ENCODE measurements at regions not wholly inside any gene's neighbourhood (a gene's known extent, or its start where the extent isn't known, plus 50 kb on each side); places are given as distances from the start of the nearest gene placed in this dataset.

DNA sequence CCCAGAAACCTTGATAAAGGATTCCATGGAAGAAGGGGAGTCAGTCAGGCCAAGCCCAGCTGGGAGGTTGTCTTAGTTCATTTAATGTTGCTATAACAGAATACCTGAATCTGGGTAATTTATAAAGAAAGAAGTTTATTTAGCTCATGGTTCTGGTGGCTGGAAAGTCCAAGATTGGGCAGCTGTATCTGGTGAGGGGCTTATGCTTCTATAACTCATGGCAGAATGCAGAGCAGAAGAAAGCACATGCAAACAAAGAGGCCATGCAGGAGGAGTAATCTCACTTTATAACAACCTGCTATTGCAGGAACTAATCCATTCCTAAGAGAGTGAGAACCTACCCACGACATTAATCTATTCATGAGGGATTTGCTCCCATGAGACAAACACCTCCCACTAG lies 54.2 kb upstream of the ANKRD1 start:
- DNase-seq (ENCODE audit: low read depth): no peak

DNA sequence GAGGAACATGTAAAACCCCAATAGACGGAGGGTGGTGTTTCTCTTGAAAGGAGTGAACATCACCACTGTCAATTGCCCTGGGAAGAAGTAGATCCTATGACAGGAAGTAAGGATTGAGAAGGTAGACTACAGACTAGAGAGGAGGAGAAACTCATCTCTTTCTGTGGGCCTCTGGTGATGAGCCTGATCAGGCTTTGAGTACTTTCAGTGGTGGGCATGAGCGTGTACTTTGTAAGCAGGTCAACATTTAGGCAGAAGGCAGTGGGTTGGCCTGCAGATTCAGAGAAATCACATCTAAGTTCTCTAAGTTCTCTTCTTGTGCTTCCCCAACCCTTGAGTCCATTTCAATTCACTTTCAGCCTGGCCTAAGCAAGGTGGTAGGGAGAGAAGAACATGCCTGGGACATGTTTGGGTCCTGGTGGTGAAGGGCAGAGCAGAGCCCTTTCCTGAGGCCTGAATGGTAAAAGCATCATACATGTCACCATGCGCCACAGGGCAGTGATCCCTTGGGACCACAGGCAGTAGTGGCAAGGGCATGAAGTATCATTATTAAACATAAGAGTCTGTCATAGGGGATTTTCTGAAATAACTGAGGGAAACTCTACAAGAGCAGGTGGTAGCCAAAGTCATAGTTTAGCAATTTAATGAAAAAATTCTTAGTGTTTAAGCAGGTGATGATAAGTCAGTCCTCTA lies 56.4 kb upstream of the ANKRD1 start:
- DNase-seq (ENCODE audit: low read depth): no peak

DNA sequence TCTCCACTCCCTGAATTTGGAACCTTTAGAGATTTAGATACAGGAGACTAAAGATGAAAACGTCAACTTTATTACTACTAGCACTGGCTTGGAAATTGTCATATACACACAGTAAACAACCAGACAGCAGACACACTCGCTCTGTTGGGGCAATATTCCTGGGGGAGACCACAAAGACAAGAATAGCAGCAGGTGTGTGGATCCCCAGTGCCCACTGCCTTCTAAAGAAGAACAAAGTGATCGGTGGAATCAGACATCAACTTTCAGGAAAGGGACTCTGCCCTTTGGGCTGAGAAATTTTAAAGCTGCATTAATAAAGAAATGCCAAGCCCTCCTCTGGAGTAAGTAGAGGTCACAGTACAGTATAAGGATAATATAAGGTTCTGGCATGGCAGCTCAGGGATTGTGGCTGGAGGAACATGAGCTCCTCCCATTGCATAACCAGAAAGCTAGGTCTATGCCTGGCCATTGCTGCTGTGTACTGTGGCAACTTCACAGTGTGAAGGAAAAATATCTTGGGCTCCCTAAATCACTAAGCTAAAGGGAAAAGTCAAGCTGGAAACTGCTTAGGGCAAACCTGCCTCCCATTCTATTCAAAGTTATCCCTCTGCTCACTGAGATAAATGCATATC lies 57.1 kb upstream of the ANKRD1 start:
- no peak for DNase-seq (ENCODE audit: low read depth)

DNA sequence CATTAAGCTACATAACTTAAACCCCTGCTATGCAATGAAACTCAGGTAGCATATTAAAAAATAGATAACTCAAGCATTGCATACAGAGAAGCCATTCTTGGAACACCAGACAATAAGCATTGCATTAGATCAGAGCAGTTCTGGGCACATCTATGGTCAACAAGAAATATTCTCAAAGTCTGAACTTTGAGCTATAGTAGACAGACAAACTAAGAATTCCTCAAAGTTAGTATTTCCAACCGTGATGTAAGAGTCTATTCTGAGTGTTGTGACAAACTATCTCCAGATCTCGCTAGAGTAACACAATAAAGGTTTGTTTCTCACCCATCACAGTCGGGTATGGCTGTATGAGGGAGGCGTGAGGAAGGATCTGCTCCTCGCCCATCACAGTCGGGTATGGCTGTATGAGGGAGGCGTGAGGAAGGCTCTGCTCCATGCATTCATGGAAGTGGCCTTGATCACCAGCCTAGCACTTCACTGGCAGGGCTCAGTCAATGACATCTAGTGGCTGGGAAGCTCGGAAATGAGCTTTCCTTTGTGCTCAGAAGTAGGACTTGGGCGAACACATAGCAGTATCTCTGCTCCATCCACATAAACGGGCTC lies 61.6 kb upstream of the ANKRD1 start:
- DNase-seq (ENCODE audit: low read depth): no peak

DNA sequence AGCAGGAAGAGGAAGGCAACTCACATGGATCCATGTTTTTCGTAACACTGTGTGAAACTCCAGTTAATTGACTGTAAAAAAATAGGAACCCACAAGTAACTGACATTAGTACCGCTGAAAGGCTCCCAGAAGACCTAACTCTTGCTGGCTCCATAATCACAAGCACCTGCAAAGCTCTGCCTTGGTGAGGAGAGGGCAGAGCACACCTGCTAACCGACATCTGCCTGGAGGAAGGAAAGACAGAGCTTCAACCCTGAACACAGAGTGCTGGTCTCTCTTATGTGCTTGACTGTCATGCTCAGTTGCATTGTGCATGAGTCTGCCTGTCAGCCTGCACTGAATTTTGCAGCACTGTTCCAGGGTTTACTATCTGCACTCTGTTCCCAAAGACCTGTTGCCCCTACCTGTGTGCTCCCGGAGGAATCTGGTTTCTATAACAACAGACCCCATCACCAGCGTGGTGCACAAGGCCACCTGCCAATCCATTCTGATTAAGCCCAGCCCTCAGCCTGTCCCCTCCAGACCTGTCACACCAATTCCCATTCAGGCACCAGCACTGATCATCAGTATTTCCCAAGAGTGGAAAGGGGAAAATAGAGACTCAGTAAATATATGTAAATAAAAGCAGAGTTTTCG lies 63.1 kb upstream of the ANKRD1 start:
- DNase-seq (ENCODE audit: low read depth): no peak

DNA sequence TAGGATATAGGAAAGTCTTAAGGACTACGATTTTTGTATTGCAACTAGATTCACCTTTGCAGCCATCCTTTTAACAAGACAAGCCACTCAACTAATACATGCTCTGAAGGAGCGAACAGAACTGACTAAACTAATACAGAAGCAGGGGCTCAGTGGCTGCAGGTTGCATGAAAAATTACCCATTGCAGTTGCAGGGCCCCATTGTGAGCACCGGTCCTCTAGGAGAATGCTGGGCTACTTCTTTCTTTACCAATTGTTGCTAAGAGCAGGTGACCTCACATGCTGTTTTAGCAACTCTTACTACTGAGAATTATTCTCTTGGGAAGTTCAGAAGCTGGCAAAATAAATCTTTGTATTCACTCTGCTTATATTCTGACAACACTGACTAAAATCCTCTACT lies 64.0 kb upstream of the ANKRD1 start:
- no peak for DNase-seq (ENCODE audit: low read depth)

DNA sequence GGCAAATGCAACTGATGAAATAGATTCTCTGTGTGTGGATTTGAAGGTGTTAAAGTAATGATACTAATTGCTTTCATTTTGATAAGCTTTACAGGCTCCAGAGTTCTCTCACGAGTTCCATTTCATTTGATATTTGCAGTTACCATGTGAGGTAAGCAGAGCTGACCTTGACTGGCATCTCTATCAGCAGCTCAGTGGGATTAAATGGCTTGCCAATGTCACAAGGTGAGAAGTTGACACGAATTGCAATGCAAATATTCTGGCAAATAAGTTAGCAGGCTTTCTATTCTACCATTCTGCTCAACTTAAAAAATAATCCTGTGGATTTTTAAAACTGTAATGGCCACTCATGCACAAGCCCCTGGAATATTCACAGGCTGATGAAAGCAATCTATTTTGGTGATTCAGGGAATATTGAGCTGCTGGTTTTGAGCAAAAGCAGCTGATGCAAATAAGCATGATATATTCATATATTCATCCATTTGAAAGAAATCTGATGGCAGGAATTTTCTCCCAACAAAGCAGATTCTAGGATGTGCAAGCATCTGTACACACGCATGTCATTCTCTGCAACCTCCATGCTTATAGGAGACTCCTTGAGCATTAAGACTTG lies 64.5 kb upstream of the ANKRD1 start:
- DNase-seq (ENCODE audit: low read depth): no peak

DNA sequence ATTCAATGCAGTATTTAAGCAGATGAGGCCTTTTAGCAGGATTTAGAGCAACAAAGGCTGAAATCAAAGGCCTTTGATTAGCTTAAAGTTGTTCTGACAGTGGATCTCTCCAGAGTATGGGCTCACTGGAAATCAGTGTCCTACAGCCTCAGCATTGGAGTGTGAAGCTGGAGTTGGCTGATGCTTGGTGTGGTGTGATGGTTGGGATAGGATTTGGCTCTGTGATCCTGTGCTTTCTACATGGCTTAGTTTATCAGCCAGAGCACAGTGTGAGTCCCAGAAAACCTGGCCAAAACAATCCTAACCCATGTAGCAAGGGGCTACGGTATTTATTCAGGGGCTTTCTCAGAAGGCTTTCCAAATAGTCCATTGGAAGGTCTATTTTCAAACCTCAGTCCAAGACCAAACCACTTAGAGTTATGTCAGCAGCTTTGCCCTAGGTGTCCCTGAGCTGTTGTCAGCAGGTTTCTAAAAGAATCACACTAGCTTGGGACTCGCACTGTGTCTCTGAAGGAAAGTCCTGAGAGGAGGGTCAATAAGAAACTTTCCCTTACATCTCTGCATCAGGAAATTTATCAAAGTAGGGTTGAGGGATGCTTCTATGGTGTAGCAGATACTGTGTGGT lies 65.4 kb upstream of the ANKRD1 start:
- no peak for DNase-seq (ENCODE audit: low read depth)

DNA sequence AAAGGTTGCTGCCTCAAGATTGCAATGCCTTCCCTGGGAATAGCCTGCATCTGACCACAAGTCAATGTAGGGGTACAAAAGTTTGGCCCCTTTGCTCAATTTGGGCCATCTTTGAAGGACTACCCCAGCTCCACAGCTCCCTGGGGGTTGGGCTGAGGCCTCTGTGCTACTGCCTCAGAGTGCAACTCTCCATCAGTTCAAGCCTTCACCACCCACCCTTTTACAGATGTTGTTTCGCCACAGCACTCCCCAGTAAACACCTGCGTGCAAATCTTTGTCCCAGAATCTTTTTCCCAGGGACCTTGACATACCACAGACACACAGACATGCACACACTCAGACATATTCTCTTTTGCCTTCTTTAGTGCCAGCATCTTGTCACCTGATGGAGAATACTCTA lies 66.0 kb upstream of the ANKRD1 start:
- no peak for DNase-seq (ENCODE audit: low read depth)

DNA sequence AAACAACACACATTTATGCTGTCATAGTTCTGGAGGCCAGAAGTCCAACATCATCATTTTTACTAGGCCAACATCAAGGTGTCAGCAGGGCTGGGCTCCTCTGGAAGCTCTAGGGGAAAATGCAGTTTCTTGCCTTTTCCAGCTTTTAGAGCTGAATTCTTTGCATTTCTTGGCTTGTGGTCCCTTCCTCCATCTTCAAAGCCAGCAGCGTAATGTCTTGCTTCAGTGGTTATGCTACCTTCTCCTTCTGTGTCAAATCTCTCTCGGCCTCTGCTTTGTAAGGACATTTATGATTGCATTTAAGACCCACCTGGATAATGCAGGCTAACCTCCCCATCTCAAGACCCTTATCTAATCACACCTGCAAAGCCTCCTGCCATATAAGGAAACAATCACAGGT lies 66.5 kb upstream of the ANKRD1 start:
- DNase-seq (ENCODE audit: low read depth): no peak

DNA sequence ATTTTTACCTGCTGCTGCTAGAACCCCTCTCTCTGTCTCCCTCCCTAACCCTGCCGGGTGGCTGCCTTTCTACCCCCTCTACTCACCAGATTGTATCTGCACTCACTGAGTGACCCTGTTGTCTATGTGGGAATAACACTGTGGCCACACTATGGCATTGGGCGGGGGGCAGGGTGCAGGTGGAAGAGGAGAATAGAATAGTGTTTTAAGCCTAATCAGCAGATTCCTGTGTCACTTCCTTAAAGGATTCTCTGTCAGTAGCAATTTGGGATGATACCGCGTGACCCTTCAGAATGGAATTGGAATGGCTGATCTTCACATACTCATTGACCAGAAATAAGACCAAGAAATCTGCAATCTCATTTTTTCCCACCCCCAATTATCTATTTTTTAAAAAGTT lies 67.1 kb upstream of the ANKRD1 start:
- no peak for DNase-seq (ENCODE audit: low read depth)

DNA sequence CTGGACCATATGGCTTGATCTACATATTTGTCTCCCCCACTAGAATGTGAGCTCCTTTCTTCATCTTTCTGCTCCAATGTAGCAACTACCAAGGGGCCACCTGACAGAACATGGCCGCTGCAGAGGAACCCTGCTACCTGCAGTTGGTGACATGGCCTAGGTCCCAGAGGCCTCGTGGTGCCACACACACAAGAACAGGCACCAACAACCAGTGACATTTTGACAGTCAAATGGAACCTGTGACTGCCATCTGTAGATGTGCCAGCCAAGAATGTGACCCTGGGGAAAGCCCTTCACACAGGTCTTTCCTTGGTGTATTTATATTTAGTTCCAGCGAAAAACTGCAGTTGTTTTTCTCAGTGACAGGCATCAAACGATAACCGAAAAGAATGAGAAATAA lies 67.9 kb upstream of the ANKRD1 start:
- DNase-seq (ENCODE audit: low read depth): no peak

DNA sequence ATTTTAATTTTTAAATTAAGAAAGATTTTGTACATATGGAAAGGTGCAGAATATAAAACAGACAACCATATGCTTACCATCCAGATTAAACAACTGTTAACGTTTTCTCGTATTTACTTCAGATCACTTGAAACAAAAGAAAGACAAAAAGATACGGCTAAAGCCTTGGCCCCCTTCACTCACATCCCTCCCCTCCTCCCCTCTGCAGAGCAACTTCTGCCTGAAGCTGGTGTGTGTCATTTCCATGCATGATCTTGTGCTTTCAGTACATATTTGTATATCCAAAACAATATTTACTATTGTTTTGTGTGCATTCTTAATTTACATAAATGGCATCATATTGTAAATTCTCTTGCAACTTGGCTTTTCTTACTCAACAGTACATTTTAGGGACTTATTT lies 68.5 kb upstream of the ANKRD1 start:
- no peak for DNase-seq (ENCODE audit: low read depth)

DNA sequence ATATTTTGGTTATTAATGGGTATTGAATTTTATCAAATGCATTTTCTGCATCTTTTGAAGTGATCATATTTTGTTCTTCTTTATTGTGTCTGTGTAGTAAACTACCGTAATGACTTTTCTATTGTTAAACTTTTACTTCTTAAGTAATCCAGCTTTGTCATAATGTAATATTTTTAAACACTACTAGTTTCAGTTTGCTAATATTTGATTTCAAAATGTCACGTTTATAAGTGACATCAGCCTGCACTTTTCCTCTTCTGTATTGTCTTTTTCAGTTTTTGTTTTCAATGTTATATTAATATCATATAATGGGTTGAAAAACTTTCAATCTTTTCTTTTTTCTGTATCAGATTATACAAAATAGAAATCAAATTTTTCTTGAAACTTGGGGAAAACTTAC lies 71.6 kb upstream of the ANKRD1 start:
- no peak for DNase-seq (ENCODE audit: low read depth)

DNA sequence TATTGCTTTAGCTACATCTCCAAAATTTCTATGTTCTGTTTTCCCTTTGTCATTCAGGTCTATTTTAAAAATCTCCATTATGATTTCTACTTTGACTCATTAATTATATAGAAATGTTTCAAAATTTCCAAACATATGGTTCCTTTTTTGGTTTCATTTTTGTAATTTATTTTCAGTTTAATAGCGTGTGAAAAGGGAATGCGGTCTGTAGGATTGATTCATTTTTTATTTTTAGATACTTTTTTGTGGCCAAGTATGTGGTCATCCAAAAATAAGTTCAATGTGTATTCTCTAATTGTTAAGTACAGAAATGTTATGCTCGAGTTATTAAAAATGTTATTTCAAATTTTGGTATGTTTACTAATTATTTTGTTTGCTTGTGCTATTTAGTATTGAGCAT lies 72.5 kb upstream of the ANKRD1 start:
- DNase-seq (ENCODE audit: low read depth): no peak

DNA sequence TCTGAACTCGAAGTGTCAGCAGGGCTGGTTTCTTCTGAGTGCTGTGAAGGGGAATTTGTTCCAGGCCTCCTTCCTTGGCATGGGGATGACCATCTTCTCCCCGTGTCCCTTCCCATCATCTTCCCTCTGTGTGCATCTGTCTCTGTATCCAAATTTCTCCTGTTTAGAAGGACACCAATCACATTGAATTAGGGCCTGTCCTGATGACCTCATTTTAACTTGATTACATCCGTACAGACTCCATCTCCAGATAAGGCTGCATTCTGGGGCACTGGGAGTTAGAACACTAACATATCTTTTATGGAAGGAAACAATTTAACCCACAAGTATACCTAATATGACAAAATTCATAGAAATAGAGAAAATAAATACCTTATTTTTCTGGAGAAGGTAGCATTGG lies 76.8 kb upstream of the ANKRD1 start:
- no peak for DNase-seq (ENCODE audit: low read depth)

DNA sequence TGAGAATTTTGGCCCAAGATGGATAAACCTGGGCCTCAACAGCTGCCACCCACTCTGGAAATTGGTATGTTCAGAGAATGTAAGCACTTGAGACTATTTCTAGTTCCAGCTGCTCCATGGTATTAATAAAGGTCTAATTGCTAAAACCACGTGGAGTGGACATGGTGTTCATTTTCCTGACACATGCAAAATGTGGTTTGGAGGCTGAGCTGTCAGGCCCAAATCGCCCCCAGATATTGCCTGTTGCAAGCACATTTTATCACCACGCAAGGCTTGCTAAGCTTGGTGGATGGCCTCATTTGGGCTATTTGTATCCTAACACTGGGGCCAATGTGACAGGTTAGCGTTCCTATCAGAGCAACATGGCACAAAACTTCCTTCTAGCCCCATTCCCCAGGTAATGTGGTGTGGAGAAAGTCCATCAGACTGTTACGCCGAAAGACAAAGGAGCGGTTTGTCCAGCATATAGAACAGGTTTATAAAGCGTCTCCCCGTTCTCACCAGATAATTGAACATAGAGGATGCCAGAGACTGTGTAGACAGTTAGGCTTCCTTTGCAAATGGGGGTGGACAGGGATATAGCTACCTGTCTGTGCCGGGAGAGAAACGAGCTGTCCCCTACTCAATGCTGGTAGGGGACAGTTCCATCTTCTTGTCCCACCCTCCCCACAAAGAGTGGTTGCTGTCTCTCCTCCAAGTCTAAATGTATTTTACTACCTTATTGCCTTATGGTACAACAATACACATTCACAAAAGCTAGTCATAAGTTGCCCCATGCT lies 78.0 kb upstream of the ANKRD1 start:
- no peak for DNase-seq (ENCODE audit: low read depth)

DNA sequence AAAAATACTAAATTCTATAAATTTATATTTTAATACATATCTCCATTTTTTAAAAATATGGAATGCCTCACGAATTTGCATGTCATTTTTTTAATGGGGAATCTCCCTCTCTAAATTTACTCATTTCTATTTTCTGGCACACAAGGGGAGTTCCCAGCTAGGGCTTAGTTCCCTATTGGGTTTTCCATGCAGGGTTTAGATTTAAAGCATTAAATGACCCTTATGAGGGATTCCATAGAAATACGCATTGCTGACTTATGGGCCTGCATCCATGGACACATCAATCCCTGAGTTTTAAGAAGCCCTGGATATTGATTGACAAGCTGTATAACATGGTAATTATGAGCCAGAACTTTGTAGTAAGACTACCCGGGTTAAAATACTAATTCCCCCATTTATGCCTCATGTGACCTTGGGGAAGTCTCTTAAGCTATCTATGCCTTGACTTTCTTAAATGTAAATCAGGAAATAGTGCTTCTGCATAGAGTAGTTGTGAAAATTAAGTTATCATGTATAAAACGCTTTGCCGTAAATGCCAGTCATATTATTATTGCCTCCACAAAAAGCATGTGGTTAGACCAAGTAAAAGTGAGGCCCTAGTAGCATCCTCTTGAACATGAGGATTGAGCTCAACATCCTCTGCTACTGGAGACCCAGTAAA lies 78.8 kb upstream of the ANKRD1 start:
- DNase-seq (ENCODE audit: low read depth): no peak

DNA sequence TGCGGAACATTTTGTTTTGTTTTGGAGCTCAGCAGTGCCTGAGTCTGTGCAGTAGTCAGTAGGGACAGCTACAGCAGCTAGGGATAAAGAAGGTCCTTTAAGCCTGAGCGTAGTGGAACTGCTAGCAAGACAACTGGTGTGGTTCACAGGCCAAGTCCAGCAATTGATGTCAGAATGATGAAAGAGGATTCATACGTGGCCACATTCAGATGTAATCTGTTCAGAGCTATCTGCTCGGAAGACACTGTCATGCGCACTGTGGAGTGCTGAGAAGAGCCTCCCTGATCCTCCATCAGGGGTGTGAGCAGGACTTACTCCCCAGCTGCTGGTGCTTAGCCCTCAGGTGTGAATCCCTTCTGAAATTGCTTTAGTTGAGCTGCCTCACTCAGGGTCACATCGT lies 79.6 kb upstream of the ANKRD1 start:
- no peak for DNase-seq (ENCODE audit: low read depth)

DNA sequence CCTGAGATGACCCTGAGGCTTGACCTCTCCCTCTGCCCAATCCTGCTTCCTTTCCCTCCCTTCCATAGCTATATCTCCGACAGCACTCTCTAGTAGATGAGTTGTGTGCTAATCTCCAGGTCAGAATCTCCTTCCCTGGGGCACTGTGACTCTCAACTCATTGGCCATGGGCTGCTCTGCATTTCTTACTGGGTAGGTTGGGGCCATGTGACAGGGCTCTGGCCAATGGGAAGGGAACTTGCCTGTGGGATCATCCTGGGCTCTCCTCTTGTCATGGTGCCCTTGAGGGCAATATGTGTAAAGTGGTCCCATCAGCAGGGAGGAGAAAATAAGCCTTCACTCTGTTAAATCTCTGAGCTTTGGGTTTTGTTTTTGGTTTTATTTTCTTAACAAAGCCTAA lies 80.1 kb upstream of the ANKRD1 start:
- no peak for DNase-seq (ENCODE audit: low read depth)

DNA sequence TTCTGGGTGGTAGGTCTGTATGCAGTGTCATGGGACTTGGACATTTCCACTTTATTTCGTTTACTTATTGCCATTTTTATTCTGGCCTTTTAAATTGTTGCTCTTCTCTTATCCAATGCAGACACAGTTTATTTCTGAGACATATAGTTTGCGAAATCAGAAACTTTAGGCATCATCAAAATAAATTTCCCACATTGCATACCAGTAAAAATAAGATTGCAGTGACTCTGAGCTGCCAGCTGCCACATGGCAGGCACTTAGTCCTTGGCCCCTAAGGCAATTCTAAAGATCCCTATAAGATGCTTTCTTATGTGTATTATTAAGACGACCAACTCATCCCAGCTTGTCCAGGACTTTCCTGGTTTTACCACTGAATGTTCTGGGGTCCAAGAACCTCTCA lies 81.8 kb upstream of the ANKRD1 start:
- no peak for DNase-seq (ENCODE audit: low read depth)
